HG03108 (cell line): ENCODE measurements at regions not wholly inside any gene's neighbourhood (a gene's known extent, or its start where the extent isn't known, plus 50 kb on each side); places are given as distances from the start of the nearest gene placed in this dataset.
"Not testable (repeated sequence)": the region's sequence is repeated elsewhere in the genome, so short reads cannot be mapped to it uniquely, and the experiment has no call there.

ENCODE experiments used
- ATAC-seq: cut with Tn5 transposase; IDR thresholded peaks from one replicate; pipeline ENCODE4 v1.9.1; 2021; ENCODE audit warnings: moderate library complexity; ENCODE audit not compliant: unreplicated experiment

- no peak for ATAC-seq
Observed at GRCh38 chr4:3599951-3600350, 67.7 kb upstream of the LRPAP1 start.

GRCh38 chr4:3598695-3599227 lies 66.5 kb upstream of the LRPAP1 start:
- ATAC-seq, result no peak

- ATAC-seq, result not testable (repeated sequence)
Observed at GRCh38 chr4:3597896-3598505, 65.8 kb upstream of the LRPAP1 start.

- not testable (repeated sequence) for ATAC-seq
Observed at GRCh38 chr4:3596957-3597733, 64.9 kb upstream of the LRPAP1 start.

- not testable (repeated sequence) for ATAC-seq
Observed at GRCh38 chr4:3595627-3596291, 63.5 kb upstream of the LRPAP1 start.

GRCh38 chr4:3594751-3595150 lies 62.5 kb upstream of the LRPAP1 start:
- not testable (repeated sequence) for ATAC-seq

GRCh38 chr4:3589946-3590924 lies 58.0 kb upstream of the LRPAP1 start:
- not testable (repeated sequence) for ATAC-seq

GRCh38 chr4:3589379-3589778 lies 57.2 kb upstream of the LRPAP1 start:
- ATAC-seq, result not testable (repeated sequence)

GRCh38 chr4:3588517-3589194 lies 56.4 kb upstream of the LRPAP1 start:
- not testable (repeated sequence) for ATAC-seq

- not testable (repeated sequence) for ATAC-seq
Observed at GRCh38 chr4:3586596-3586995, 54.4 kb upstream of the LRPAP1 start.

GRCh38 chr4:3585567-3585966 lies 53.3 kb upstream of the LRPAP1 start:
- not testable (repeated sequence) for ATAC-seq

GRCh38 chr4:3582091-3582475 lies 49.9 kb upstream of the LRPAP1 start:
- no peak for ATAC-seq
